ENCODE measurements at regions not wholly inside any gene's neighbourhood (a gene's known extent, or its start where the extent isn't known, plus 50 kb on each side); places are given as distances from the start of the nearest gene placed in this dataset.

- POLR2A ChIA-PET, result interaction anchor here (0.6 kb wide), 1 partner anchor 22 kb away, joined by 4 read pairs; no protein-coding TSS in a partner anchor
- H3K4me3 Mint-ChIP-seq (ENCODE audit: unreplicated experiment), result no peak overlapping the region
- no peak for DNase-seq (ENCODE audit: unreplicated experiment)
- no peaks in the 10 kb centered on the region for H3K27me3 Mint-ChIP-seq (ENCODE audit: insufficient read depth, unreplicated experiment)
- no peak for TF ChIP-seq CTCF (IDR thresholded peaks at IDR 0.05; ENCODE audit: unreplicated experiment)
- H3K4me1 Mint-ChIP-seq (ENCODE audit: insufficient read depth, unreplicated experiment), result no peaks in the 10 kb centered on the region
- H3K9me3 Mint-ChIP-seq (ENCODE audit: unreplicated experiment), result no peaks in the 10 kb centered on the region
- intact Hi-C loops (cut with micrococcal nuclease), result no loop called here
- CTCF ChIA-PET, result no interaction called here
- no TSS peak for BruUV-seq (replicated peaks)
- no peak overlapping the region for H3K27ac Mint-ChIP-seq (ENCODE audit: low read depth, unreplicated experiment)
- no peaks in the 10 kb centered on the region for H3K36me3 Mint-ChIP-seq (ENCODE audit: insufficient read depth, unreplicated experiment)
Observed at GRCh38 chr2:193276560-193276959, 1081.8 kb upstream of the TMEFF2 start.

DNA sequence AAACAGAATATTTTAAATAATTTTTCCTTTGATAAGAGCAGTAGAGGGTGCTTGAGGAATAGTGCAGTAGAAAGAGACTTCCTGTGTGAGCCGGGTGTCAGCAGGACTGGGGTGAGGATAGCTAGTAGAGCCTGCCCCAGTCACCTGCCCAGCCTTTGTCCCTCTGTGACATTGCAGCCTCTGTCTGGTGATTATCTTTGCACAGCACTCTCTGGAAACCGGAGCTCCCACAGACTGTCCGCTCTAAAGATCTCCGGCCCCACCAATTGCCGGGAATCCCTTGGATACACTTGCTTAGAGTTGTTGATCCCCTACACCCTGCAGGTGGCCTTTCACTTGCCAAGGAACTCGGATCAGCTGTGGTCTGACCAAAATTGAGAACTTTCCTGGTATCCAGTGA, 1081.3 kb upstream of the TMEFF2 start:
- no peak for TF ChIP-seq CTCF (IDR thresholded peaks at IDR 0.05; ENCODE audit: unreplicated experiment)
- ChIA-PET POLR2A (interaction anchor here (0.6 kb wide), 1 partner anchor 22 kb away, joined by 4 read pairs; no protein-coding TSS in a partner anchor), CTCF (no interaction called here)
- no peaks in the 10 kb centered on the region for H3K9me3 Mint-ChIP-seq (ENCODE audit: unreplicated experiment)
- DNase-seq (ENCODE audit: unreplicated experiment), result no peak
- intact Hi-C loops (cut with micrococcal nuclease), result no loop called here
- H3K4me1 Mint-ChIP-seq (ENCODE audit: insufficient read depth, unreplicated experiment), result no peaks in the 10 kb centered on the region
- no peaks in the 10 kb centered on the region for H3K27me3 Mint-ChIP-seq (ENCODE audit: insufficient read depth, unreplicated experiment)
- H3K27ac Mint-ChIP-seq (ENCODE audit: low read depth, unreplicated experiment), result no peak overlapping the region
- BruUV-seq (replicated peaks), result no TSS peak
- no peak overlapping the region for H3K4me3 Mint-ChIP-seq (ENCODE audit: unreplicated experiment)
- no peaks in the 10 kb centered on the region for H3K36me3 Mint-ChIP-seq (ENCODE audit: insufficient read depth, unreplicated experiment)

- Mint-ChIP-seq H3K4me3 (ENCODE audit: unreplicated experiment) (no peak overlapping the region), H3K27me3 (ENCODE audit: insufficient read depth, unreplicated experiment) (no peaks in the 10 kb centered on the region), H3K36me3 (ENCODE audit: insufficient read depth, unreplicated experiment) (no peaks in the 10 kb centered on the region), H3K9me3 (ENCODE audit: unreplicated experiment) (no peaks in the 10 kb centered on the region), H3K27ac (ENCODE audit: low read depth, unreplicated experiment) (no peak overlapping the region), H3K4me1 (ENCODE audit: insufficient read depth, unreplicated experiment) (no peaks in the 10 kb centered on the region)
- DNase-seq (ENCODE audit: unreplicated experiment), result no peak
- intact Hi-C loops (cut with micrococcal nuclease), result no loop called here
- ChIA-PET POLR2A (no interaction called here), CTCF (no interaction called here)
- no peak for TF ChIP-seq CTCF (IDR thresholded peaks at IDR 0.05; ENCODE audit: unreplicated experiment)
- no TSS peak for BruUV-seq (replicated peaks)
Observed at GRCh38 chr2:193272011-193272410, 1077.3 kb upstream of the TMEFF2 start.

- ChIA-PET CTCF (no interaction called here), POLR2A (no interaction called here)
- H3K4me3 Mint-ChIP-seq (ENCODE audit: unreplicated experiment), result no peak overlapping the region
- no peaks in the 10 kb centered on the region for H3K4me1 Mint-ChIP-seq (ENCODE audit: insufficient read depth, unreplicated experiment)
- H3K27me3 Mint-ChIP-seq (ENCODE audit: insufficient read depth, unreplicated experiment), result no peaks in the 10 kb centered on the region
- no peaks in the 10 kb centered on the region for H3K9me3 Mint-ChIP-seq (ENCODE audit: unreplicated experiment)
- H3K27ac Mint-ChIP-seq (ENCODE audit: low read depth, unreplicated experiment), result no peak overlapping the region
- intact Hi-C loops (cut with micrococcal nuclease), result no loop called here
- no peaks in the 10 kb centered on the region for H3K36me3 Mint-ChIP-seq (ENCODE audit: insufficient read depth, unreplicated experiment)
- DNase-seq (ENCODE audit: unreplicated experiment), result no peak
- TF ChIP-seq CTCF (IDR thresholded peaks at IDR 0.05; ENCODE audit: unreplicated experiment), result no peak
- BruUV-seq (replicated peaks), result no TSS peak
Observed at GRCh38 chr2:193270816-193271215, 1076.1 kb upstream of the TMEFF2 start.
